ENCODE measurements at regions not wholly inside any gene's neighbourhood (a gene's known extent, or its start where the extent isn't known, plus 50 kb on each side); places are given as distances from the start of the nearest gene placed in this dataset.

- TF ChIP-seq AFF1 (IDR thresholded peaks at IDR 0.05; ENCODE audit: low read depth in 1 of 2, partially characterized antibody in 2 of 2) = no peak
- peak in 1 of 2 experiments; percentile 39; a peak in 1 of 4 replicates for TF ChIP-seq ZNF639 (CRISPR knock-in tag; conservative IDR thresholded peaks at IDR 0.05 in 1 of 2, IDR thresholded peaks at IDR 0.05 in 1 of 2)
- TF ChIP-seq PTRF (tag; IDR thresholded peaks at IDR 0.05) = no peak
- peak; percentile 66 for TF ChIP-seq TCF3 (CRISPR knock-in tag; IDR thresholded peaks at IDR 0.05)
- TF ChIP-seq ZNF589 (CRISPR knock-in tag; IDR thresholded peaks at IDR 0.05; ENCODE audit: low read depth) = no peak
These were observed 469.6 kb upstream of the DPPA4 start (continued) for GRCh38 chr3:109806929-109807328.

Data from K562 (cell line).